ENCODE measurements at regions not wholly inside any gene's neighbourhood (a gene's known extent, or its start where the extent isn't known, plus 50 kb on each side); places are given as distances from the start of the nearest gene placed in this dataset.
A peak's percentile ranks its signal among the peaks of the same experiment; 100 is the strongest.

DNA sequence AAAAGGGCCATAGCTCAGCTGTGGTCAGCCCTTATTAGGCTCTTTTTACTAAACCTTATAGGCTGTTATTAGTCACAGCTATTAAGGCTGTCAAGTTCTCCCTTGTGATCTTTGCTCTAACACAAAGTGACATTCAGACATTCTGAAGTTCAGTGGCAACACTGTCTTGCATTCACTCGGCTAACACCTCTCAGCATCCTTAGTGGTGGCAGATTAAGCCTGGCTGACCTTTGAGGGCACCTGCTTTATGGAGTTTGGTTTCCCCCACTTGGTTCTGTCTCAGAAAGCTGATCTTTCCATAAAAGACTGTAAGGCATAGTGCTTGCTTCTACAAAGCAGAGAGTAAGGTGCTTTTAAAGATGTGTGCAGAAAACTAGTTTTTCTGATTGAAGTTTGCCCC, 677.4 kb upstream of the TMEM132C start:
- peaks cover 5 to 12% (median 9%) of the 10 kb centered on the region in 4 experiments; a peak in 6 of 7 replicates for H3K4me1 ChIP-seq (replicated peaks in 1 of 4; ENCODE audit: control insufficient read depth in 3 of 4, insufficient read depth in 4 of 4, low read length in 3 of 4)
- WGBS, 2 experiments (ENCODE audit: extremely low coverage in 1 of 2, insufficient coverage in 1 of 2, insufficient read length in 1 of 2, insufficient replicate concordance in 2 of 2, low coverage in 1 of 2, low lambda C conversion rate in 2 of 2, missing lambda C conversion rate in 1 of 2): 87% methylated on average over 1 of the region's 1 CpG; no CpG with 5 or more reads in 1 of the 2 experiments
- no peaks in the 10 kb centered on the region for H3K23me2 ChIP-seq (ENCODE audit: low read depth, low read length)
- no peak overlapping the region for H3K23ac ChIP-seq (ENCODE audit: insufficient read length)
- FAIRE-seq (no peak), DNase-seq (ENCODE audit: low read depth in 1 of 2, low spot score in 2 of 2) (no peak)
- H3K18ac ChIP-seq (ENCODE audit: extremely low read depth, low read length): 0 out of 2 replicates have a peak overlapping the region, but pooled peaks have one; percentile 5
- no peaks in the 10 kb centered on the region for H3K79me2 ChIP-seq (ENCODE audit: control insufficient read depth in 1 of 2, insufficient read depth in 2 of 2, low read length in 2 of 2)
- H4K91ac ChIP-seq (replicated peaks; ENCODE audit: insufficient read length, low read length): no peak overlapping the region
- no peak overlapping the region for H3K4me2 ChIP-seq (ENCODE audit: insufficient read depth in 1 of 2, low read depth in 2 of 2, low read length in 2 of 2)
- TF ChIP-seq HDAC6 (IDR thresholded peaks at IDR 0.05; ENCODE audit: low read depth, low read length): no peak
- no peak for TF ChIP-seq CTBP2 (IDR thresholded peaks at IDR 0.05; ENCODE audit: borderline replicate concordance, insufficient read depth, insufficient read length, low read length)
- no peak for TF ChIP-seq ASH2L (IDR thresholded peaks at IDR 0.05; ENCODE audit: low read length)
- H2BK12ac ChIP-seq (ENCODE audit: low read depth, low read length): 0 out of 2 replicates have a peak overlapping the region, but pooled peaks have one; percentile 22
- no peak overlapping the region for H3K14ac ChIP-seq (ENCODE audit: insufficient read length)
- no peak overlapping the region for H3K9ac ChIP-seq (replicated peaks in 1 of 4; ENCODE audit: extremely low read depth in 1 of 4, low read depth in 3 of 4, low read length in 3 of 4)
- no peak overlapping the region for H4K8ac ChIP-seq (ENCODE audit: extremely low read depth, insufficient read depth, low read length)
- H2AK5ac ChIP-seq (ENCODE audit: low read depth, low read length): peak overlapping the region; percentile 72; the same call in 1 of the 2 replicates
- H3K27ac ChIP-seq (ENCODE audit: low read depth, low read length): no peak overlapping the region
- H2BK120ac ChIP-seq (replicated peaks; ENCODE audit: low read depth, low read length): no peak overlapping the region
- H2BK15ac ChIP-seq (ENCODE audit: low read length): peak overlapping the region; percentile 54; the same call in 1 of the 2 replicates
- H3K4me3 ChIP-seq (ENCODE audit: extremely low read depth in 1 of 4, insufficient read depth in 2 of 4, low read depth in 3 of 4, low read length in 4 of 4): no peak overlapping the region
- H2BK20ac ChIP-seq (ENCODE audit: low read length): 0 out of 2 replicates have a peak overlapping the region, but pooled peaks have one; percentile 34
- H3K79me1 ChIP-seq (ENCODE audit: low read depth, low read length): no peaks in the 10 kb centered on the region
- no peaks in the 10 kb centered on the region for H3K27me3 ChIP-seq (replicated peaks in 1 of 4; ENCODE audit: control insufficient read depth in 3 of 4, extremely low read depth in 1 of 4, insufficient read depth in 3 of 4, low read length in 3 of 4)
- 0 out of 2 replicates have a peak overlapping the region, but pooled peaks have one; percentile 38 for H2BK5ac ChIP-seq (ENCODE audit: low read depth, low read length)
- H3K56ac ChIP-seq (replicated peaks; ENCODE audit: insufficient read length, low read depth, low read length): no peak overlapping the region
- 0 out of 4 replicates have a peak, but pooled peaks cover 0 to 7% of the 10 kb centered on the region in 2 experiments for H3K9me3 ChIP-seq (ENCODE audit: insufficient read depth in 2 of 2, low read depth in 1 of 2, low read length in 1 of 2)
- CTCF ChIA-PET (ENCODE audit: partially characterized antibody): no interaction called here
- no peak overlapping the region for H3K4ac ChIP-seq (replicated peaks; ENCODE audit: insufficient read length, low read depth, low read length)
- no peak overlapping the region for H4K5ac ChIP-seq (ENCODE audit: insufficient read length, low read depth, low read length)
- H3K36me3 ChIP-seq (ENCODE audit: control insufficient read depth in 2 of 4, insufficient read depth in 4 of 4, low read length in 3 of 4): no peaks in the 10 kb centered on the region
- H4K20me1 ChIP-seq (replicated peaks in 1 of 2; ENCODE audit: control insufficient read depth in 1 of 2, insufficient read depth in 2 of 2, low read length in 2 of 2): no peaks in the 10 kb centered on the region
- POLR2A ChIA-PET (ENCODE audit: partially characterized antibody): no interaction called here
- H2AFZ ChIP-seq (ENCODE audit: low read length): no peak overlapping the region
